GM21717 (cell line): ENCODE measurements at regions not wholly inside any gene's neighbourhood (a gene's known extent, or its start where the extent isn't known, plus 50 kb on each side); places are given as distances from the start of the nearest gene placed in this dataset.
"Not testable (repeated sequence)": the region's sequence is repeated elsewhere in the genome, so short reads cannot be mapped to it uniquely, and the experiment has no call there.

Experiments used
- ATAC-seq: cut with Tn5 transposase; IDR thresholded peaks from one replicate; pipeline ENCODE4 v1.9.1; 2021; ENCODE audit warnings: mild to moderate bottlenecking, moderate library complexity; ENCODE audit not compliant: unreplicated experiment

DNA sequence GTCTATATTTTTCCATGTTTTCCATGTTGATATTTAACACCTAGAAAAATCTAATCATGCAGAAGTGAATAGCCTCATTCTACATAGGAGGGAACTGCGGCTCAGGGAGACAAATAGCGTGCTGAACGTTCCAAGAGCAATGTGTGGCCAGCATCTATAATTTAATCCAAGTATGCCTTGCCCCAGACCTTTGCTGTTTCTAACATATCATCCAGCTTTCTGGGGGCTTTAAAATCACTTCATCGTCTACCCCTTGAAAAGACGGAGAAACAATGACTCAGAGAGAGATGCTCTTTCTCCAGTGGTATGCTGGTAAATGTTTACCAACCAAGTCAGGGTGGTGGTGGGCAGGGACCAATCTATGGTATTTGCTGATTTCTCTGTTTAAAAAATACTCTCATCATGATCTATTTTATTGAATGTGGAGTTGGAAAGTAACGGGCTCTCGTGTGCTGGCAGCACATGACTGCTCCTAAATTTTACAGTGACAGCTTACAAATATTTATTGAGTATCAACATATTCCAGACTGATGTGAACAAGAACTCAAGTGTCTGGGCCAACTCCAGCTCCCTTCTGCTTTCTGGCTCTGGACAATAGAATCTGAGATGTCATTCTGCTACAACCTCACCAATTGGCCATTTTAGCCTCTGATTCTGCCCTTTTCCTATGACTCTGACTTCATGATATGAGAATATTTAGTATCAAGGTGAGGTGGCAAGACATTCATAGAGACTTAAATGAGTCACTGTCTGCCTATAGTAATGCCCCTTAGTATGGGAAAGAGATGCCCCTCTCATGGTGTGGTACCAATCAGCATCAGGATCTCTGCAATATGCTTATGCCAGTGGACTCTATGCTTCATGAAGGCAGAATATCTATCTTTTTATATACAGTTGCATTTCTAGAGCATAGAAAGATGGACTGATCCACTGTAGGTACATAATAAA lies 407.4 kb upstream of the TNC start:
- no peak for ATAC-seq

DNA sequence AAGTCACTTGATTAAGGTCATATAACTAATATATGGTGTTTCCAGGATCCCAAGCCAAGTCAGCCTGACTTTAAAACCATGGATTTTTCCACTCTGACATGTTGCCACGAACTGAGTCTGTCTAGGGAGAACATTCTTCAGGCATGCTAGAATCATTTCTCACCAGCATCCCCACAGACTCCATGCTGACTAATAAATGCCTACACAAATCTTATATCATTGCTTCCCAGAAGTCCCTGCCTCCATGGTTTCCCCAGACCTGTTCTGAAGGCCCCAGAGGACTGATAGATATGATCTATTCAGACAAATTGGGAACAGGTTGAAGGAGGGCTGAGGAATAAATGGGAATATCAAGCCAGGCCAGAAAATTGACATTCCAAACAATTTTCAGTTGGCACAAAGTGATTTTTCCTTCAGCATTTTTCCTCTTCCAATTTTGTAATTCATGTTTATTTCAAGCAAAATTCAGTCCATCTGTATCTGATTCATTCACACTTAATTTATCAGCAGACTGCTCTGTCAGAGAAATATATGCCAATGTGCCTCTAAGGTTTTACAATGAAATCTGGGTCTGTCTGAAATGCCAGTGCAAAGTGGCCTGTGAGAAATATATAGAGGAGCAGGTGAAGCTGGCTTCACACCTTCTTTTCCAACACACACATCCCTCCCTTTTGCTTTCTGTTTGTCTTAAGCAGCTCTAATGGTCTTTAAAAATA lies 413.6 kb upstream of the TNC start:
- no peak for ATAC-seq

DNA sequence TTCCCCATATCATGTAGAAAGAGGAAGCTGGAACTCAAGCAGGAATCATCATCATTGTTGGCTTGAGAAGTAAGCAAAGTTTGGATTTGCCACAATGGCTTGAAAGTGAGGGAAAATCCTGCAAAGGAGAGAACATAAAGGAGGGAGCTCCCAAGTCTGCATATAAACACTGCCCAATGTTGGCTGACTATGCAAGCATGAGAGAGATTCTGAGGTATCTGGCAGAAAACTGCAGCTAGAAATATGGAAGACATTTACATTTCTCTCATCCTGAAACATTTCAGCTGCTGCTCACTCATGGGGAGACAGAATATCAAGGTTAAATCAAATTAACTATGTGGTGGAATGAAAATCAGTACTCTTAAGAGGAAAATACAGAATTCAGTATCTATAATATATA lies 415.6 kb upstream of the TNC start:
- no peak for ATAC-seq

DNA sequence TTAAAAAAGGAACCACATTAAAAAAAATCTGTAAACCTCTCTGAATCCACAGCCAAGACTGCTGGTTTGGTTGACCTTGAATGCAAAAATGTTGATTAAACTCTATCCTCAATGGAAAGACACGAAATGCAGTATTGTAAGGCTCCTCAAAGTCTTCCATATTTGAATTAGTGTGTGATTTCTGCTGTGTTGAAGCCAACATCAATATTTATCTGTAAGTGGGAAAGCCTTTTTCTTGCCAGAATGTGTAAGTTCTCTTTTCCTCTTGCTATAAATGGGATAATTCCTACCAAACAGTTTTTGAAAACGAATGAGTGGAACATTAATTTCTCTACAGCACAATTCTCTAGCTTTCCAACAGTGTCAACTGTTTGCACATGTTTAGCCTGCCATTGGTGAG lies 422.1 kb upstream of the TNC start:
- ATAC-seq: no peak

DNA sequence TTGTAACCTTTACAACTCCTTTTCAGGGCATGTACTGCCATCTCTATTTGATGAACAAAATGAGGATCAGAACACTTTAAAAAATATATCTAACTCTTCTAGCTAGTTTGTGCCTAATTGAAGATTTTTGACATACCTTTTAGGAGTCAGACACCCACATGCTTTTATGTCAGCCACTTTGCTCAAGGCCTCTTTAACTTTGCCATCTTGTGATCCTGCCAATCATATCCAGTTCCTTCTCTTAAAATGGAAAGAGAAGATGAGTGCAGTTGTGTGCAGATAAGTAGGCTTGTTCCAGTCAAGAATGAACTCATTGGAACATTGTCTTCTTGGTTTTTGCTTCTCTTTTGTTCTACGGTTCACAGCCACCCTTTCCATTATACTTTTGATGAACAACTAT lies 425.6 kb upstream of the TNC start:
- ATAC-seq: no peak

DNA sequence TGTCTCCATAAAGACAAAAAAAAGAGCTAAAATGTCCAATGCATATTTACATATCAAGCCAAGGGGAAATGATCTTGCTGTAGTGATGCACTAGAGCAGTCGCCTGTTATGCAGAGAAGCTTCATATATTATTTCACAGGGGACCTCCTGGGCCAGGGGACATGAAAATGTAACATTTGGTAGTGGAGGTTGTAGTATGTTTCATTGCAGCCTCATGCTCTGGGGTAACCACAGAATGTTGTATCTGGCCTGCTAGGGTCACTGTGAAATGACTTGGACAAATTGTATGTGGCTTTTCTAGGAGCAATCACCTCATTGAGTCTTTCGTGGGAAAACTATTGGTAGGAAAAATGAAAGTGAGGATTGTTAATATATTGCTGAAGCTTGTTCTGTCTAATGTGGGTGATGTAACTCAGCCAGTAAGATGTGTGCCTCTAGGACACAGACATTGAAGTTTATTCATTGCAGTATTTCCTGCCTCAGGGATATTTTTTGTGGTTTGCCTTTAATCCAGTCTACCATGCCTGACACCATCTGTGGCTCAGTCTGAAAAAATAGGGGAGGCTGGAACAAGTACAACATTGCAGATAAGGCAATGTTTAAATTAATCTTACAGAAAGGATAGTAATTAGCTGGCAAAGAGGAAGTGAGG lies 430.8 kb upstream of the TNC start:
- no peak for ATAC-seq

DNA sequence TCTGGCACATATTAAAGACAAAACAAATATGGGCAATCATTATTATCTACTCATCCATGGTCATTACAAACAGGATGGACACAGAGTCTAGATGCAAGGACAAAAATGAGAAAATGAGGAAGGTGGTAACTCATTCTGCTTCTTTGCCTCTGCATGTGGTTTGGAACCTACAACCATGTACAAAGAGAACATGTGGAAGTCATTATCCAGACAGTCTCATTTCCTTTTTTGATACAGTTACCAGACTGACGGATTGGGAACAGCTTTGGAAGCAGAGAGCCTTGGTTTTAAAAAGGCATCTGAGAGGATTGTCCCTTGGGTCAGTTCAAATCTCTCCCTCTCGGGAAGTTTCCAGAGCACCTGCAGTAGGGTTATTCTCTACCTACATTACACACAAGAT lies 433.4 kb upstream of the TNC start:
- ATAC-seq: no peak

DNA sequence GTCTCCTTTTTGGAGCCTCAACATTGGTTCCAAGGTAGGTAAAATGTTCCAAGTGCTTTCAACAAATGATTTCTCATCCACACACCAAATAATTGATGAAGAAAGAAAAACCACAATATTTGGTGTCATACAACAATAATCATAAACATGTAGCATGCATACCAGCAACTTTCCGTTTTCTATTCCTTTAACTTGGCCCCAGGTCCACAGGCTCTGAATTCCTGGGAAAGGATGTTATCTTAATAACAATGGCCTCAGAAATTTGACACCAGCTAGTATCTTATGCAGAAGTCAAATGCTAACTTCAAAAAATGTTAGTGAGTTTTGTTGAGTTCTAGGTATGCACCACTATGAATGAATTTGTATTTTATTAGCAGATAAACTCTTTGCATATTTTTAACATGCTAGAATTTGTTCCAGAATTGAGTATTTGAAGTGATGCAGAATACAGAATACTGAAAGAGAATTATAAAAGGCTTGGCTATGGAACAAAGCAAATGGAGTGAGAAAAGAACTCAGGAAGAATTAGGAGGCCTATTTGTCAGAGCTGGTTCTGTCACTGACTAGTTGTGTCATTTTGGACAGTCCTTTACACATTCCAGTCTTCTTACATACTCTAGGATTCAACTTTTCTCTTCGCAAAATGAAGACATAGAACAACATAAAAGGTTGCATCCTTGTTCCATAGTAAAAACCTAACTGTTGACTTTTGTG lies 435.3 kb upstream of the TNC start:
- ATAC-seq: no peak

DNA sequence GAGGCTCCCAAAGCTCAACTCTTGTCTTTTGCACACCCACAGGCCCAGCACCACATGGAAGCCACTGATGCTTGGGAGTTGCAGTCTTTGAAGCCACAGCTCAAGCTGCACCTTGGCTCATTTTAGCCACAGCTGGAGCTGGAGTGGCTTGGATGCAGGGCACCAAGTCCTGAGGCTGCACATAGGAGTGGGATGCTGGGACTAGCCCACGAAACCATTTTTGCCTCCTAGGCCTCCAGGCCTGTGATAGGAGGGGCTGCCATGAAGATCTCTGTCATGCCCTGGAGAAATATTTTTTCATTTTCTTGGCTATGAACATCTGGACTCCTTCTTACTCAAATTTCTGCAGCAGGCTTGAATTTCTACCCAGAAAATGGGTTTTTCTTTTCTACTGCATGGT lies 438.5 kb upstream of the TNC start:
- no peak for ATAC-seq

DNA sequence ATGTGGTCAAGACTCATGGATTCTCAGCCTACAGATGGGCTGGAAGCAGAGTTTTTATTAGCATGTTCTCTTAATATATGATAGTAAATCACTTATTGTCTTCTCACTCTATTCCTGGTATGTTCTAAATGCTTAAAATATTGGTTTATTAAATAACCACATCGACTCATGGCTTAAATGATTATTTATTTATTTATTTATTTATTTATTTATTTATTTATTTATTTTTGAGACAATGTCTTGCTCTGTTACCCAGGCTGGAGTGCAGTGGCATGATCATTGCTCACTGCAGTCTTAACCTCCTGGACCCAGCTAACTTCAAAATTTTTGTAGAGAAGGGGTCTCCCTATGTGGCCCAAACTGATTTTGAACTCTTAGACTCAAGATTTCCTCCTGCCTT lies 457.2 kb upstream of the TNC start:
- ATAC-seq: no peak

DNA sequence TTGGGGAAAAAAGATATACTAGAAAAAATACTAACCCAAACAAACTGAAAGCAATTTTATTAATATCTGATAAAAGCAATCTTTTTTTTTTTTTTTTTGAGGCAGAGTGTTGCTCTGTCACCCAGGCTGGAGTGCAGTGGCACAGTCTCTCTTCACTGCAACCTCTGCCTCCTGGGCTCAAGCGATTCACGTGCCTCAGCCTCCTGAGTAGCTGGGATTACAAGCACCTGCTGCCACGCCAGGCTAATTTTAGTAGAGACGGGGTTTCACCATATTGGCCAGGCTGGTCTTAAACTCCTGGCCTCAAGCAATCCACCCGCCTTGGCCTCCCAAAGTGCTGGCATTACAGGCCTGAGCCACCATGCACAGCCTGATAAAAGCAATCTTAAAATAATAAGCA lies 467.5 kb upstream of the TNC start:
- ATAC-seq: not testable (repeated sequence)

DNA sequence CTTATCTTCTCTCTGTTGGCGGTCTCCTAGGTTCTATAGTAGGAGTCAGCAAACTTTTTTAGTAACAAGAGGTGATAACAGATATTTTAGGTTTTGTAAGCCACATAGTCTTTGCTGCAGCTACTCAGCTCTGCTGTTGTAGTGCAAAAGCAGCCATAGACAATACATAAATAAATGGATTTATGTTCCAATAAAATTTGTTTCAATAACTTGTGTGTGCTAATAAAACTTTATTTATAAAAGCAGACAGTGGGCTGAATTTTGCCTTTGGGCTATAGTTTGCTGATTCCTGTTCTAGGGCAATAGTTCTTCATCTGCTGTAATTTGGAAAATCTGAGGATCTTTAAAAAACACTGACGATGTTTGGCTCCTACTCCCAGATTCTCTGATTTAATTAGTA lies 469.4 kb upstream of the TNC start:
- no peak for ATAC-seq

DNA sequence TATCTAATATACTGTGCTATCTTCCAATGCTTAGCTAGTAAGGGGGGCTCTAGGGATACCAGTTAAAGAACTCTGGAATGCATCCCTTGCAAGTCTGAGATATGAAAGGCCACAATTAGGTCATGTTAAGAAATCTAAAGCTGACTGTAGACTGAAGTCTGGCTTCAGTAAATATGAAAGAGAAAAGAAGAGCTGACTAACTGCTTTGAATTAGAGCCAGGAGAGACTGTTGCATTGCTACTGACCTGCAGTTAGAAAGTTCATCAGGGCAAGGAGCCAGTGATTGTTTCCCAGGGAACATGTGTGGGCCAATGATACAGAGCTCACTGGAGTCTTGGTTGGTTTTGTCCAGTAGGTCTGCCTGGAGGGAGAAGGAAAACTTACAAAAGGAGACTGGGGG lies 472.1 kb upstream of the TNC start:
- ATAC-seq: no peak

DNA sequence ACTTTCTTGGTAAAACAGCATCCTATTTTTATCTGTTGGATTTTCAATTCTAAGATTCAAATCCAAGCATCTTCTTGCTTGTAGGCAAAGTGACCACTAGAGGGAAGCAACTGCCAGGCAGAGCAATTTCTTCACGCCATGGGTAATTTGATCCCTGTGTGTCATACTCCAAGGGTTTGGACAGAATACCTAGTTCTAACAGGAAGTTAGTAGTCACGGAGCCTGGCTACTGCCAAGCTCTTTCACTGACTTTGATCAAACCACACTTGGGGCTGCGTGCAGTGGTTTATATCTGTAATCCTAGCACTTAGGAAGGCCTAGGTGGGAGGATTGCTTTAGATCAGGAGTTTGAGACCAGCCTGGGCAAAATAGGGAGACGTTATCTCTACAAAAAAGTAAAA lies 473.6 kb upstream of the TNC start:
- no peak for ATAC-seq

DNA sequence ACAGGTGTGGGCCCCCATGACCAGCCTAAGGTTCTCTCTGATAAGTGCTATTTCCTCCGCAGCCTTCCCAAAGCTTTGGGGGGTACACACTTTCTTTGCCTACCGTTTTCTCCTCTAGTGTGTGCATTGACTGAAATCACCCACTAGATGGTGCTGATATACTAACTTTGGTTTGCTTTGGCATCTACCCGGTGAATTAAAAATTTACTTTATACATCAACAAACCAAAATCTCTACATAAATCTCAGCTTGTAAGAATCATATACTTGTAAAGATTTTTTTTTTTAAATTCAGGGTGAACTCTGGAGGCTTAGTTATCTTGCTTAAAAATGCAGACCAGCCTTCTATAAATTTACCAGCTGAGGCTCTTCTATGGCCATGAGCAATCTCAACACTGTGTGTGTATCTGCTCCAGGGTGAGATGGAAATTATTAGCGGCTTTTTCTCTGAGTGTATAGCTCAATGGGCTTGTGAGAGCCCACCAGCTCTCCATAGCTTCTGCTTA lies 475.7 kb upstream of the TNC start:
- ATAC-seq: no peak

DNA sequence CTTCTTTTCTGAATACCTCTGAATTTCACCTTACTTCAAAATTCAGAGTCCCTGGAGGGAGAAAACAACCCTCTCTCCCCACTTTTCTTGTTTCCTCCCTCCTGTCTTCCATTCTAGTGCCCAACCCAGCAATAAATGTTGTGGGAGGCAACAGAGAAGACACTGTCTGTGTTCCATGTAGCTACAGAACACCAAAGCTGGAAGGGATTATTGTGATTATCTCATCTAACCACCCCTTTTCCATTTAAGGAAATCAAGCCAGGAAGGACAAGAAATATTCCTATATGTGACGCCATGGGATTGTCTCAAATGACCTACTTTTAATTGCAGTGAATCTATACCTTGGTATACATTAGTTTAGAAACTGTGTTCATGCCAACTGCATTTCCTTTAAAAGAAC lies 476.6 kb upstream of the TNC start:
- ATAC-seq: no peak

DNA sequence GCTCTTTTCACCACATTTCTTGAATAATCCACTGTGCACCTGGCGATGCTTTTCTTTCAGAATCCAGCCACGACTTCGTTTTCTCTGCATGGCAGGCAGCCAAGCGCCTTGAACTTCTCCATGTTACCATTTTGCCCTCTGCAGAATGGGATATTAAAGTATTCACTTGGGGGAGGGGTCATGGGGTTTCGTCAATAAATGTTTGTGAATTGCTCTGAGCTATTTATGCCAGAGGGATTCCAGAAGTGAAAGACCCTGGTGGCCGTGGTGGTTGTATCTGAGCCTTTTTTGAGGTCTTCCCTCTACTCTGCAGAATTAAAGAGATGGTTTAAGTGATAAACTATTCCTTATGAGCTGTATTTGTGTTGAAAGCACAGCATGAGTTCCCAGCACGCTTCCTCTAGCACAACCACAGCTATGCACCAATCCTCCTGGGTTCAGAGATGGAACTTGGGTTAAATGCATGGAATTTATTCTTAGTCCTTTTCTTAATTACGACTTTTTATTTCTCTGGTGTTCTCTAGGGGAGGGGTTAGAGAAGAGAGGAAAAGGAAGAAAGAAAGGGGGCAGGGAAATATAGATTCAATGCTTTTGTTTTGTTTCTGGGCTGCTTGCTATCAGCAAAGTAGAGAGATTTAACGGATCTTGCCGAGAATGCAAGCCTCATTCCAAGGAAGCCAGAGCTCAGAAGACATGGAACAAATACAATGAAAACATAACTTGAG lies 478.2 kb upstream of the TNC start:
- no peak for ATAC-seq

DNA sequence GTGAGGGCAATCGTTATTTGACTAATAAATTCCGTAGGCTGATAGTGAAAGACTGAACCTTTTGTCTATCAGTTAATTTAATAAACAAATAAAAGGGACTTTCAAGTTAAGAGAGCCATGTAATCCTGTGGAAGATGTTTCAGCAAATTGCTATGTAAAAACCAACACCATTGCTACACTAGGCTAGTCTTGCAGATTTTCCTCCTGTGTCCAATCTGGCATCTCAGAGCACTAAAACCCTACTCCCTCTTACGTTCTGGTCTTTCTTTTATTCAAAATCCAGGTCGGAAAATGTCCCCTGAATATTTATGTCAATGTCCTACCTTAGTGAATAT lies 478.8 kb upstream of the TNC start:
- ATAC-seq: no peak

DNA sequence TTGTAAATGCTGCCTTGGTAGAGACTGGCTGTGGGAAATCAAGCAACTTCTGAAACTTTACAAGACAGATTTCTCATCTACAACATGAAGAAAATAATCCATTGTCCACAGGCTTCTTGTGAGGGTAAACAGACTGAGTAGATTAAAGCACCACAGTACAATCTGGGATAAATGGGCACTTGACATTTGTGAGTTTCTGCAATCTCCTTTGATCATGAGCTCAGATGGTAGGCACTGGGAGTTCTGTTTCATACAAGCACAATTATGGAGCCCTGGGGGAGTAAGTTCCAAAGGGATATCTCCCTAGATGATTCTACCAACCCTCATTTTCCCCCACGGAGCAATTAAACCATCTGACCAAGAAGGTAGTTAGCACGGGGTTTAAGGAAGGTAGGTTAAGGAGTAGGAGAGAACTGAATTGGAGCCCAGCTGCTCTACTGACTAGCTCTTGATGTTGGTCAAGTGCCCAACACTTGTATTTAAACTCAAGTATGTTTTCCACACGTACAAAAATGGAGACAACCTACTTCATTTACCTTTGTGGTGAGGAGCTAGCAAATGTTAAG lies 479.5 kb upstream of the TNC start:
- ATAC-seq: no peak

DNA sequence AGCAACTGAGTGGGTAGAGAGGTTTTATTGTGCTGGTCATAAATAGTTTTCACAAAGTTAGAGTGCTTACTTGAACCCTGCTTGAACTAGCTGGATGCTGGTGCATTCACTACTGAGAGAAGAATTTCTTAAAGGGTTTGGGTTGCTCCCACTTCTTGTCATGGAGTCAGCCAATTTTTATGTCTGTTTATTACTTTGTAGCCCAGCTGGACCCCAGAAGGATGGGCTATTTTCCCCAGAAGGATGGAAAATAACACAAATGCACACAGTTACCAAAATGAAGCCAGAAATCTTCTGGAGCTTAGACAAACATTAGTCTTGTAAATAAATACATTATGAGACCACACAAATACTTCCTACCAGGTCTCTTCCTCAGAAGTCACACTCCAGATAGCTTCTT lies 480.8 kb upstream of the TNC start:
- no peak for ATAC-seq
